HG02759 (cell line): ENCODE measurements at regions not wholly inside any gene's neighbourhood (a gene's known extent, or its start where the extent isn't known, plus 50 kb on each side); places are given as distances from the start of the nearest gene placed in this dataset.
"Not testable (repeated sequence)": the region's sequence is repeated elsewhere in the genome, so short reads cannot be mapped to it uniquely, and the experiment has no call there.

Experiments
- ATAC-seq: cut with Tn5 transposase; IDR thresholded peaks from one replicate; pipeline ENCODE4 v1.9.1; 2021; ENCODE audit warnings: mild to moderate bottlenecking, moderate library complexity; ENCODE audit not compliant: unreplicated experiment

- no peak for ATAC-seq
Observed at GRCh38 chr16:85202051-85202601, 89.9 kb upstream of the CIBAR2 start.

GRCh38 chr16:85202631-85203461 is 90.6 kb upstream of the CIBAR2 start:
- ATAC-seq, result no peak

GRCh38 chr16:85203462-85203813 is 91.2 kb upstream of the CIBAR2 start:
- ATAC-seq, result no peak

- ATAC-seq, result no peak
Observed at GRCh38 chr16:85204242-85205010, 92.2 kb upstream of the CIBAR2 start.

GRCh38 chr16:85205257-85205656 is 93.0 kb upstream of the CIBAR2 start:
- not testable (repeated sequence) for ATAC-seq

GRCh38 chr16:85205747-85206471 is 93.6 kb upstream of the CIBAR2 start:
- no peak for ATAC-seq

GRCh38 chr16:85206472-85207356 is 94.4 kb upstream of the CIBAR2 start:
- ATAC-seq, result no peak

- ATAC-seq, result no peak
Observed at GRCh38 chr16:85207357-85207921, 95.2 kb upstream of the CIBAR2 start.

GRCh38 chr16:85208181-85208580 is 95.9 kb upstream of the CIBAR2 start:
- no peak for ATAC-seq

GRCh38 chr16:85208643-85209520 is 96.6 kb upstream of the CIBAR2 start:
- no peak for ATAC-seq

- no peak for ATAC-seq
Observed at GRCh38 chr16:85209526-85210121, 97.4 kb upstream of the CIBAR2 start.

- ATAC-seq, result no peak
Observed at GRCh38 chr16:85210423-85211169, 98.3 kb upstream of the CIBAR2 start.

GRCh38 chr16:85211271-85211801 is 99.1 kb upstream of the CIBAR2 start:
- ATAC-seq, result no peak

- no peak for ATAC-seq
Observed at GRCh38 chr16:85213926-85214675, 101.8 kb upstream of the CIBAR2 start.

- no peak for ATAC-seq
Observed at GRCh38 chr16:85215478-85216118, 103.3 kb upstream of the CIBAR2 start.
